Fibroblast of mammary gland (primary cell): ENCODE measurements at regions not wholly inside any gene's neighbourhood (a gene's known extent, or its start where the extent isn't known, plus 50 kb on each side); places are given as distances from the start of the nearest gene placed in this dataset.

Experiments used
- DNase-seq: peaks from one replicate; pipeline ENCODE4 v3.0.0-alpha.2; 2010; ENCODE audit warnings: low read depth
- H3K4me3 ChIP-seq: 2 replicates; pipeline ENCODE4 v1.5.1; 2011; ENCODE audit warnings: low read depth, mild to moderate bottlenecking, low read length, moderate library complexity; ENCODE audit not compliant: control insufficient read depth
- CTCF ChIP-seq: conservative IDR thresholded peaks from 2 replicates; pipeline ENCODE4 v1.5.1; 2011; ENCODE audit warnings: low read depth, low read length, inconsistent platforms; ENCODE audit not compliant: control insufficient read depth, insufficient read depth

- no peak overlapping the region for H3K4me3 ChIP-seq
- TF ChIP-seq CTCF: no peak
- no peak for DNase-seq
These were observed 119.9 kb upstream of the PTER start for GRCh38 chr10:16316733-16317390.

GRCh38 chr10:16341637-16342036 is 95.2 kb upstream of the PTER start:
- H3K4me3 ChIP-seq: no peak overlapping the region
- no peak for TF ChIP-seq CTCF
- DNase-seq: no peak

DNA sequence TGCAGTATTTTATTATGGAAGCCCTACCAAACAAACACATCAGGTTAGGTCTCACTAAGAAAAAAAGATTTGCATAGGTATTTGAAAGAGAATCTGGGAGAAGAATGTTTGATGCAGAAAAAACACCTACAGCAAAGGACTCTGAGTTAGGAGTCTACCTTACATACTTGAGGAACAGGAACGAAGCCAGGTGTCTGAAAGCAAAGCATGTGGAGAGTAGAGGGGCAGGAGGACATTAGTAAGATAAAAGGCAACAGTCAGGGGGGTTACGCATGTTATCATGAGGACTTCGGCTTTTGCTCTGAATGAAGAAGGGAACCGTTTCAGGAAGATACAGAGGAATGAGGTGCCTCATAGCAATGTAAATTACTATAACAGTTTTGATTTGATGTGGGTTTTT is 87.9 kb upstream of the PTER start:
- H3K4me3 ChIP-seq: no peak overlapping the region
- TF ChIP-seq CTCF: no peak
- DNase-seq: no peak

GRCh38 chr10:16352146-16352545 is 84.7 kb upstream of the PTER start:
- TF ChIP-seq CTCF: no peak
- no peak overlapping the region for H3K4me3 ChIP-seq
- DNase-seq: no peak

GRCh38 chr10:16360001-16360400 is 76.8 kb upstream of the PTER start:
- DNase-seq: no peak
- no peak overlapping the region for H3K4me3 ChIP-seq
- no peak for TF ChIP-seq CTCF

- H3K4me3 ChIP-seq: no peak overlapping the region
- no peak for TF ChIP-seq CTCF
- no peak for DNase-seq
These were observed 76.4 kb upstream of the PTER start for GRCh38 chr10:16360425-16360824.

GRCh38 chr10:16361086-16361485 is 75.7 kb upstream of the PTER start:
- no peak overlapping the region for H3K4me3 ChIP-seq
- no peak for TF ChIP-seq CTCF
- DNase-seq: no peak
